HCT116 (cell line): ENCODE measurements at regions not wholly inside any gene's neighbourhood (a gene's known extent, or its start where the extent isn't known, plus 50 kb on each side); places are given as distances from the start of the nearest gene placed in this dataset.

Source experiments
- ATAC-seq: fragments of 200-7000 bp; cut with Tn5 transposase; 2 replicates; pipeline ENCODE4 v1.9.1; 2020; ENCODE audit warnings: mild to moderate bottlenecking, moderate library complexity
- BruUV-seq: library from RNA; stranded (reverse); fragments of 400-500 nt; replicated peaks from 2 replicates; lab custom pipeline; 2021; lab: Mats Ljungman, UMichigan
- CTCF ChIA-PET: fragments of 300-600 bp; sonication (Branson Sonifier 250); formaldehyde crosslinking; loops from one replicate; lab custom pipeline; 2021; ENCODE audit warnings: antibody characterized with exemption; lab: Charles Lee
- POLR2A ChIA-PET: fragments of 300-600, 350-600 bp; sonication (Branson Sonifier 250); formaldehyde crosslinking; loops from one replicate; lab custom pipeline; 2021; ENCODE audit warnings: antibody characterized with exemption; lab: Charles Lee
- RAD21 ChIA-PET, 2 experiments: fragments of 300-600 bp; sonication (Branson Sonifier 250); formaldehyde crosslinking; loops; one replicate each; lab custom pipeline; 2023; ENCODE audit warnings: low total read pairs in 2 of 2; ENCODE audit not compliant: uncharacterized antibody in 2 of 2, unreplicated experiment in 2 of 2, low non-redundant PET in 1 of 2; lab: Charles Lee
- DNase-seq: peaks from one replicate; pipeline ENCODE4 v3.0.0-alpha.2; 2010; ENCODE audit warnings: low read depth, low spot score
- H2AFZ ChIP-seq: fragments of 200-600 bp; shearing (Covaris generic), sonication (generic); 2 replicates; pipeline ENCODE4 v1.6.1; 2017; ENCODE audit warnings: low read depth, mixed run types, mixed read lengths, antibody characterized with exemption, low read length; ENCODE audit not compliant: poor library complexity, severe bottlenecking
- H3K27ac ChIP-seq: 2 replicates; pipeline ENCODE4 v1.5.1; 2012; ENCODE audit warnings: low read depth, low read length
- H3K27me3 ChIP-seq: fragments of 200-600 bp; sonication (generic); 2 replicates; pipeline ENCODE4 v1.6.1; 2016; ENCODE audit warnings: mixed run types, low read length, mixed read lengths; ENCODE audit not compliant: insufficient read depth
- H3K36me3 ChIP-seq, 2 experiments: fragments of 200-500 bp in 1 of 2; fragments of 200-600 bp in 1 of 2; sonication (Bioruptor generic) in 1 of 2; sonication (generic) in 1 of 2; 2 replicates each; pipeline versions ENCODE4 v1.5.1 to v1.6.1; 2014 to 2016; ENCODE audit warnings: low read length in 2 of 2, inconsistent platforms in 1 of 2, mixed read lengths in 1 of 2, mixed run types in 1 of 2; ENCODE audit not compliant: insufficient read depth in 2 of 2, control insufficient read depth in 1 of 2
- H3K4me1 ChIP-seq, 2 experiments: fragments of 200-600 bp in 1 of 2; sonication (generic) in 1 of 2; 2 replicates each; pipeline versions ENCODE4 v1.5.1 to v1.6.1; 2012 to 2017; ENCODE audit warnings: low read length in 2 of 2, inconsistent platforms in 1 of 2, mild to moderate bottlenecking in 1 of 2, mixed read lengths in 1 of 2, mixed run types in 1 of 2, moderate library complexity in 1 of 2; ENCODE audit not compliant: insufficient read depth in 2 of 2, control insufficient read depth in 1 of 2
- H3K4me2 ChIP-seq: fragments of 200-600 bp; sonication (generic); 2 replicates; pipeline ENCODE4 v1.6.1; 2017; ENCODE audit warnings: mixed run types, low read length, mixed read lengths
- H3K4me3 ChIP-seq, 2 experiments: fragments of 200-600 bp in 1 of 2; sonication (generic) in 1 of 2; replicated peaks in 1 of 2; 2 replicates each; pipeline ENCODE4 v1.5.1; 2011 to 2016; ENCODE audit warnings: low read length in 2 of 2, control low read depth in 1 of 2, low read depth in 1 of 2, mild to moderate bottlenecking in 1 of 2, mixed read lengths in 1 of 2, mixed run types in 1 of 2
- H3K79me2 ChIP-seq: fragments of 200-600 bp; sonication (generic); 2 replicates; pipeline ENCODE4 v1.6.1; 2017; ENCODE audit warnings: mild to moderate bottlenecking, mixed run types, low read length, moderate library complexity, mixed read lengths; ENCODE audit not compliant: insufficient read depth
- H3K9ac ChIP-seq: fragments of 200-600 bp; sonication (generic); 2 replicates; pipeline ENCODE4 v1.6.1; 2016; ENCODE audit warnings: low read length, mixed read lengths
- H3K9me2 ChIP-seq: fragments of 200-600 bp; sonication (generic), shearing (Covaris generic); 2 replicates; pipeline ENCODE4 v1.6.1; 2017; ENCODE audit warnings: mixed run types, mild to moderate bottlenecking, moderate library complexity; ENCODE audit not compliant: insufficient read depth
- H3K9me3 ChIP-seq, 2 experiments: fragments of 200-500 bp in 1 of 2; fragments of 200-600 bp in 1 of 2; sonication (Bioruptor generic) in 1 of 2; sonication (generic) in 1 of 2; 2 replicates each; pipeline ENCODE4 v1.6.1; 2014 to 2017; ENCODE audit warnings: low read length in 2 of 2, mixed read lengths in 2 of 2, inconsistent platforms in 1 of 2, low read depth in 1 of 2, mild to moderate bottlenecking in 1 of 2, mixed run types in 1 of 2, moderate library complexity in 1 of 2; ENCODE audit not compliant: control insufficient read depth in 1 of 2, insufficient read depth in 1 of 2
- H4K20me1 ChIP-seq: fragments of 200-600 bp; sonication (generic), shearing (Covaris generic); 2 replicates; pipeline ENCODE4 v1.6.1; 2017; ENCODE audit warnings: mixed run types, mild to moderate bottlenecking, moderate library complexity; ENCODE audit not compliant: insufficient read depth
- EZH2 ChIP-seq: fragments of 200-600 bp; sonication (generic); IDR thresholded peaks from 2 replicates; pipeline ENCODE4 v1.6.1; 2017; ENCODE audit warnings: antibody characterized with exemption, mixed run types
- FOSL1 ChIP-seq: IDR thresholded peaks from 2 replicates; pipeline ENCODE4 v1.6.1; 2012; ENCODE audit warnings: low read depth
- POLR2A ChIP-seq: IDR thresholded peaks from 2 replicates; pipeline ENCODE4 v1.7.0; 2011; ENCODE audit warnings: borderline replicate concordance; ENCODE audit not compliant: insufficient read depth, insufficient read length; ENCODE audit errors: extremely low read depth
- POLR2AphosphoS5 ChIP-seq: IDR thresholded peaks from 2 replicates; pipeline ENCODE4 v1.6.1; 2011; ENCODE audit warnings: mild to moderate bottlenecking, low read depth, low read length, moderate library complexity
- RAD21 ChIP-seq: IDR thresholded peaks from 2 replicates; pipeline ENCODE4 v1.6.1; 2012; ENCODE audit warnings: low read depth, mild to moderate bottlenecking
- SP1 ChIP-seq: IDR thresholded peaks from 2 replicates; pipeline ENCODE4 v1.6.1; 2012; ENCODE audit warnings: low read depth
- YY1 ChIP-seq: IDR thresholded peaks from 2 replicates; pipeline ENCODE4 v1.6.1; 2011; ENCODE audit warnings: low read length, low read depth, moderate library complexity, mild to moderate bottlenecking; ENCODE audit not compliant: insufficient replicate concordance; ENCODE audit errors: extremely low read depth
- ZFX ChIP-seq: fragments of 450-650 bp; IDR thresholded peaks from 2 replicates; pipeline ENCODE4 v1.6.1; 2017
- intact Hi-C: fragments of 100-400 bp; cut with micrococcal nuclease; formaldehyde crosslinking; loops from 2 replicates; pipeline ENCODE4 v1.10.0; 2022
- TF ChIP-seq, protein P1 (sequence below): IDR thresholded peaks from 2 replicates; pipeline ENCODE4 v1.6.1; 2011; ENCODE audit warnings: mild to moderate bottlenecking, low read length, moderate library complexity; ENCODE audit not compliant: insufficient replicate concordance; ENCODE audit errors: extremely low read depth
- TF ChIP-seq, protein P2 (sequence below): IDR thresholded peaks from 2 replicates; pipeline ENCODE4 v1.6.1; 2012
- TF ChIP-seq, protein P3 (sequence below): IDR thresholded peaks from 2 replicates; pipeline ENCODE4 v1.6.1; 2012; ENCODE audit warnings: low read depth

DNA sequence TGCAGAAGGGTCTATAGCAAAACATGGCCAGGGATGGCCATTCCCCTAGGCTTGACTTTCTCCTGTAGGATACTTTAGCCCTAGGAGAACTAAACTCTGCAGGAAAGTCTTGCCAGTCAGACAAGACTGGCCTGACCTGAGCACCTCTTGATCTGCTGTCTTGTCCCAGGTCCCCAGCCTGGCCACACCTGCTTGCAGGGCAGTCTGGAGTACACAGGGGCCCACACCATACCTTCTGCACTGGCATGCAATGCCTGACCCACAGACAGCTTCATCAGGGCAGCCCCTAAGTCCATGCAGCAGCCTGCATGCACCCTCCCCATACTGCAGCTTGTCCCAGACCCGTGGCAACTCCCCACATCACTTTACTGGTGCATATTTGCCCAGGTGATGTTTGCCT lies 204.6 kb downstream of the LRRC3B start:
- intact Hi-C loops = no loop called here
- Histone ChIP-seq H3K4me3 (no peak overlapping the region), H2AFZ (no peak overlapping the region), H3K36me3 (no peaks in the 10 kb centered on the region), H3K9me3 (no peaks in the 10 kb centered on the region; a peak in 1 of 4 replicates), H3K9ac (no peak overlapping the region), H3K27ac (no peak overlapping the region), H3K4me2 (no peak overlapping the region), H3K9me2 (no peaks in the 10 kb centered on the region), H3K4me1 (no peaks in the 10 kb centered on the region), H3K79me2 (no peaks in the 10 kb centered on the region), H4K20me1 (no peaks in the 10 kb centered on the region), H3K27me3 (no peaks in the 10 kb centered on the region)
- no peak for TF ChIP-seq SP1
- no peak for TF ChIP-seq FOSL1
- no peak for TF ChIP-seq POLR2A
- TF ChIP-seq, protein P1, sequence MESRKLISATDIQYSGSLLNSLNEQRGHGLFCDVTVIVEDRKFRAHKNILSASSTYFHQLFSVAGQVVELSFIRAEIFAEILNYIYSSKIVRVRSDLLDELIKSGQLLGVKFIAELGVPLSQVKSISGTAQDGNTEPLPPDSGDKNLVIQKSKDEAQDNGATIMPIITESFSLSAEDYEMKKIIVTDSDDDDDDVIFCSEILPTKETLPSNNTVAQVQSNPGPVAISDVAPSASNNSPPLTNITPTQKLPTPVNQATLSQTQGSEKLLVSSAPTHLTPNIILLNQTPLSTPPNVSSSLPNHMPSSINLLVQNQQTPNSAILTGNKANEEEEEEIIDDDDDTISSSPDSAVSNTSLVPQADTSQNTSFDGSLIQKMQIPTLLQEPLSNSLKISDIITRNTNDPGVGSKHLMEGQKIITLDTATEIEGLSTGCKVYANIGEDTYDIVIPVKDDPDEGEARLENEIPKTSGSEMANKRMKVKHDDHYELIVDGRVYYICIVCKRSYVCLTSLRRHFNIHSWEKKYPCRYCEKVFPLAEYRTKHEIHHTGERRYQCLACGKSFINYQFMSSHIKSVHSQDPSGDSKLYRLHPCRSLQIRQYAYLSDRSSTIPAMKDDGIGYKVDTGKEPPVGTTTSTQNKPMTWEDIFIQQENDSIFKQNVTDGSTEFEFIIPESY = no peak
- TF ChIP-seq RAD21 = no peak
- TF ChIP-seq, protein P2, sequence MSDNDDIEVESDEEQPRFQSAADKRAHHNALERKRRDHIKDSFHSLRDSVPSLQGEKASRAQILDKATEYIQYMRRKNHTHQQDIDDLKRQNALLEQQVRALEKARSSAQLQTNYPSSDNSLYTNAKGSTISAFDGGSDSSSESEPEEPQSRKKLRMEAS = no peak
- TF ChIP-seq POLR2AphosphoS5 = no peak
- no peak for TF ChIP-seq EZH2
- TF ChIP-seq YY1 = no peak
- no peak for TF ChIP-seq ZFX
- TF ChIP-seq, protein P3, sequence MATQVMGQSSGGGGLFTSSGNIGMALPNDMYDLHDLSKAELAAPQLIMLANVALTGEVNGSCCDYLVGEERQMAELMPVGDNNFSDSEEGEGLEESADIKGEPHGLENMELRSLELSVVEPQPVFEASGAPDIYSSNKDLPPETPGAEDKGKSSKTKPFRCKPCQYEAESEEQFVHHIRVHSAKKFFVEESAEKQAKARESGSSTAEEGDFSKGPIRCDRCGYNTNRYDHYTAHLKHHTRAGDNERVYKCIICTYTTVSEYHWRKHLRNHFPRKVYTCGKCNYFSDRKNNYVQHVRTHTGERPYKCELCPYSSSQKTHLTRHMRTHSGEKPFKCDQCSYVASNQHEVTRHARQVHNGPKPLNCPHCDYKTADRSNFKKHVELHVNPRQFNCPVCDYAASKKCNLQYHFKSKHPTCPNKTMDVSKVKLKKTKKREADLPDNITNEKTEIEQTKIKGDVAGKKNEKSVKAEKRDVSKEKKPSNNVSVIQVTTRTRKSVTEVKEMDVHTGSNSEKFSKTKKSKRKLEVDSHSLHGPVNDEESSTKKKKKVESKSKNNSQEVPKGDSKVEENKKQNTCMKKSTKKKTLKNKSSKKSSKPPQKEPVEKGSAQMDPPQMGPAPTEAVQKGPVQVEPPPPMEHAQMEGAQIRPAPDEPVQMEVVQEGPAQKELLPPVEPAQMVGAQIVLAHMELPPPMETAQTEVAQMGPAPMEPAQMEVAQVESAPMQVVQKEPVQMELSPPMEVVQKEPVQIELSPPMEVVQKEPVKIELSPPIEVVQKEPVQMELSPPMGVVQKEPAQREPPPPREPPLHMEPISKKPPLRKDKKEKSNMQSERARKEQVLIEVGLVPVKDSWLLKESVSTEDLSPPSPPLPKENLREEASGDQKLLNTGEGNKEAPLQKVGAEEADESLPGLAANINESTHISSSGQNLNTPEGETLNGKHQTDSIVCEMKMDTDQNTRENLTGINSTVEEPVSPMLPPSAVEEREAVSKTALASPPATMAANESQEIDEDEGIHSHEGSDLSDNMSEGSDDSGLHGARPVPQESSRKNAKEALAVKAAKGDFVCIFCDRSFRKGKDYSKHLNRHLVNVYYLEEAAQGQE = no peak
- no peak for ATAC-seq
- POLR2A ChIA-PET = no interaction called here
- RAD21 ChIA-PET = no interaction called here
- BruUV-seq = no TSS peak
- CTCF ChIA-PET = no interaction called here
- DNase-seq = no peak
